Liver (tissue), 8 donors: ENCODE measurements at regions not wholly inside any gene's neighbourhood (a gene's known extent, or its start where the extent isn't known, plus 50 kb on each side); places are given as distances from the start of the nearest gene placed in this dataset.

Source experiments
- DNase-seq: peaks from one replicate; pipeline ENCODE4 v3.0.0-alpha.2; 2017; ENCODE audit warnings: low spot score
- H3K27ac ChIP-seq, 2 donors: one replicate each; pipeline ENCODE4 v1.7.0; 2013; ENCODE audit warnings: inconsistent platforms in 2 of 2, low read length in 2 of 2, control low read depth in 1 of 2, low read depth in 1 of 2, mild to moderate bottlenecking in 1 of 2
- H3K27me3 ChIP-seq, 4 donors: one replicate each; pipeline versions ENCODE4 v1.6.1 to v1.7.0; 2013; ENCODE audit warnings: low read length in 3 of 4, inconsistent platforms in 1 of 4, mild to moderate bottlenecking in 1 of 4, moderate library complexity in 1 of 4; ENCODE audit not compliant: control insufficient read depth in 4 of 4, insufficient read depth in 4 of 4
- H3K36me3 ChIP-seq, 4 donors: one replicate each; pipeline versions ENCODE4 v1.6.1 to v1.7.0; 2013; ENCODE audit warnings: low read length in 3 of 4, mild to moderate bottlenecking in 3 of 4, low read depth in 1 of 4, moderate library complexity in 1 of 4; ENCODE audit not compliant: control insufficient read depth in 4 of 4, insufficient read depth in 3 of 4
- H3K4me1 ChIP-seq, 4 donors: one replicate each; pipeline versions ENCODE4 v1.6.1 to v1.7.0; 2013; ENCODE audit warnings: low read length in 3 of 4, mild to moderate bottlenecking in 3 of 4, moderate library complexity in 1 of 4; ENCODE audit not compliant: control insufficient read depth in 4 of 4, insufficient read depth in 4 of 4
- H3K4me3 ChIP-seq, 3 donors: one replicate each; pipeline versions ENCODE4 v1.6.1 to v1.7.0; 2013; ENCODE audit warnings: low read length in 3 of 3, control low read depth in 1 of 3, low read depth in 1 of 3, mild to moderate bottlenecking in 1 of 3
- H3K9ac ChIP-seq, 2 donors: one replicate each; pipeline ENCODE4 v1.7.0; 2013; ENCODE audit warnings: low read length in 2 of 2, mild to moderate bottlenecking in 2 of 2, moderate library complexity in 2 of 2, control low read depth in 1 of 2, low read depth in 1 of 2
- H3K9me3 ChIP-seq, 4 donors: one replicate each; pipeline versions ENCODE4 v1.6.1 to v1.7.0; 2013; ENCODE audit warnings: low read length in 3 of 4; ENCODE audit not compliant: control insufficient read depth in 4 of 4
- CTCF ChIP-seq: fragments of 150-350 bp; IDR thresholded peaks from 2 replicates; pipeline ENCODE4 v1.5.1; 2017; ENCODE audit warnings: improper control_type of control experiment, low read depth, low read length; ENCODE audit not compliant: missing input control
- EGR1 ChIP-seq, 2 donors: IDR thresholded peaks; 2 replicates each; pipeline ENCODE4 v1.6.1; 2016 to 2018; ENCODE audit warnings: antibody characterized with exemption in 2 of 2, low read depth in 2 of 2
- FOXA1 ChIP-seq: IDR thresholded peaks from 2 replicates; pipeline ENCODE4 v1.6.1; 2016; ENCODE audit warnings: antibody characterized with exemption
- FOXA2 ChIP-seq: IDR thresholded peaks from 2 replicates; pipeline ENCODE4 v1.6.1; 2016; ENCODE audit warnings: antibody characterized with exemption
- GABPA ChIP-seq, 2 donors: IDR thresholded peaks in 1 of 2; conservative IDR thresholded peaks in 1 of 2; 2 replicates each; pipeline ENCODE4 v1.6.1; 2016; ENCODE audit warnings: antibody characterized with exemption in 2 of 2, mild to moderate bottlenecking in 1 of 2, moderate library complexity in 1 of 2
- HNF4A ChIP-seq, 2 donors: conservative IDR thresholded peaks; 2 replicates each; pipeline ENCODE4 v1.6.1; 2016; ENCODE audit warnings: antibody characterized with exemption in 2 of 2, mild to moderate bottlenecking in 2 of 2
- HNF4G ChIP-seq: IDR thresholded peaks from 2 replicates; pipeline ENCODE4 v1.6.1; 2016; ENCODE audit warnings: antibody characterized with exemption
- JUND ChIP-seq, 2 donors: IDR thresholded peaks; 2 replicates each; pipeline ENCODE4 v1.6.1; 2016; ENCODE audit warnings: antibody characterized with exemption in 2 of 2
- NR2F2 ChIP-seq: IDR thresholded peaks from 2 replicates; pipeline ENCODE4 v1.6.1; 2016; ENCODE audit warnings: antibody characterized with exemption
- RAD21 ChIP-seq, 2 donors: IDR thresholded peaks; 2 replicates each; pipeline ENCODE4 v1.6.1; 2016; ENCODE audit warnings: antibody characterized with exemption in 2 of 2, mild to moderate bottlenecking in 2 of 2
- RXRA ChIP-seq, 2 donors: IDR thresholded peaks; 2 replicates each; pipeline ENCODE4 v1.6.1; 2017 to 2018; ENCODE audit warnings: antibody characterized with exemption in 2 of 2, mild to moderate bottlenecking in 1 of 2
- SP1 ChIP-seq: IDR thresholded peaks from 2 replicates; pipeline ENCODE4 v1.6.1; 2018; ENCODE audit warnings: antibody characterized with exemption, mild to moderate bottlenecking
- TAF1 ChIP-seq: conservative IDR thresholded peaks from 2 replicates; pipeline ENCODE4 v1.6.1; 2016; ENCODE audit warnings: antibody characterized with exemption, mild to moderate bottlenecking
- YY1 ChIP-seq: IDR thresholded peaks from 2 replicates; pipeline ENCODE4 v1.6.1; 2016; ENCODE audit warnings: antibody characterized with exemption, mild to moderate bottlenecking
- ZBTB33 ChIP-seq: IDR thresholded peaks from 2 replicates; pipeline ENCODE4 v1.6.1; 2016; ENCODE audit warnings: antibody characterized with exemption
- WGBS: extraction: QIAGEN DNeasy Blood & Tissue Kit; methylation state at CpG from one replicate; pipeline ENCODE4 v1.1.7; 2013; 5-methylcytosine and 5-hydroxymethylcytosine counted together
- TF ChIP-seq, protein P1 (sequence below): IDR thresholded peaks from 2 replicates; pipeline ENCODE4 v1.6.1; 2016; ENCODE audit warnings: antibody characterized with exemption
- TF ChIP-seq, protein P2 (sequence below): IDR thresholded peaks from 2 replicates; pipeline ENCODE4 v1.6.1; 2016; ENCODE audit warnings: antibody characterized with exemption, mild to moderate bottlenecking
- donor health status: healthy.
- donor health status: healthy.
- donor health status: healthy.
- donor health status: healthy.
- donor health status: healthy.

DNA sequence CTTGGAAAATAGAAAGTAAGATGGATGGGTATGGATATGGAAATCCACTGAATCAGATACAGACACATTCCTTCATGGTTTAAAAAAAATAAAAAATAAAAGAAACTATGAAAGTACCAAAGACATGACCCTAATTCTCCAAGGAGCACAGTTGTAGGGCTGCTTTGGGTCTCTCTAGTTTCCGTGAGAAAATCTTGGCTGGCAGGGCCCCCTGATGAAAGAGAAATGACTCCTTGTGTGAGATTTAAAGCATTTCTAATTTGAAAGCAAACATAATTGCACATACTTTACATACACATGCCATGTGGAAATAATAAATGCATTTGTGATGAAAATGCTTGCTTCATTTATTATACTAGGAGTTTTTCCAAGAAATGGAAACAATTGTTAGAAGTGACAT lies 593.9 kb upstream of the BTBD3 start:
- no peaks in the 10 kb centered on the region for H3K4me1 ChIP-seq
- no peaks in the 10 kb centered on the region for H3K36me3 ChIP-seq
- no peaks in the 10 kb centered on the region for H3K27me3 ChIP-seq
- 76% methylated on average over 1 of the region's 1 CpG for WGBS
- no peaks in the 10 kb centered on the region for H3K9me3 ChIP-seq
- DNase-seq, result no peak
- no peak overlapping the region for H3K27ac ChIP-seq
- TF ChIP-seq SP1 (no peak), RXRA (IDR thresholded peaks at IDR 0.05) (no peak), CTCF (no peak), RAD21 (IDR thresholded peaks at IDR 0.05) (no peak), GABPA (IDR thresholded peaks at IDR 0.05 in 1 of 2, conservative IDR thresholded peaks at IDR 0.05 in 1 of 2) (no peak), ZBTB33 (no peak), YY1 (no peak), HNF4A (conservative IDR thresholded peaks at IDR 0.05) (no peak), FOXA1 (no peak), NR2F2 (no peak), HNF4G (no peak), TAF1 (no peak), EGR1 (IDR thresholded peaks at IDR 0.05; ENCODE audit: low read depth in 2 of 2) (no peak), FOXA2 (no peak)
- TF ChIP-seq, protein P1, sequence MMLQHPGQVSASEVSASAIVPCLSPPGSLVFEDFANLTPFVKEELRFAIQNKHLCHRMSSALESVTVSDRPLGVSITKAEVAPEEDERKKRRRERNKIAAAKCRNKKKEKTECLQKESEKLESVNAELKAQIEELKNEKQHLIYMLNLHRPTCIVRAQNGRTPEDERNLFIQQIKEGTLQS, result no peak
- TF ChIP-seq, protein P2, sequence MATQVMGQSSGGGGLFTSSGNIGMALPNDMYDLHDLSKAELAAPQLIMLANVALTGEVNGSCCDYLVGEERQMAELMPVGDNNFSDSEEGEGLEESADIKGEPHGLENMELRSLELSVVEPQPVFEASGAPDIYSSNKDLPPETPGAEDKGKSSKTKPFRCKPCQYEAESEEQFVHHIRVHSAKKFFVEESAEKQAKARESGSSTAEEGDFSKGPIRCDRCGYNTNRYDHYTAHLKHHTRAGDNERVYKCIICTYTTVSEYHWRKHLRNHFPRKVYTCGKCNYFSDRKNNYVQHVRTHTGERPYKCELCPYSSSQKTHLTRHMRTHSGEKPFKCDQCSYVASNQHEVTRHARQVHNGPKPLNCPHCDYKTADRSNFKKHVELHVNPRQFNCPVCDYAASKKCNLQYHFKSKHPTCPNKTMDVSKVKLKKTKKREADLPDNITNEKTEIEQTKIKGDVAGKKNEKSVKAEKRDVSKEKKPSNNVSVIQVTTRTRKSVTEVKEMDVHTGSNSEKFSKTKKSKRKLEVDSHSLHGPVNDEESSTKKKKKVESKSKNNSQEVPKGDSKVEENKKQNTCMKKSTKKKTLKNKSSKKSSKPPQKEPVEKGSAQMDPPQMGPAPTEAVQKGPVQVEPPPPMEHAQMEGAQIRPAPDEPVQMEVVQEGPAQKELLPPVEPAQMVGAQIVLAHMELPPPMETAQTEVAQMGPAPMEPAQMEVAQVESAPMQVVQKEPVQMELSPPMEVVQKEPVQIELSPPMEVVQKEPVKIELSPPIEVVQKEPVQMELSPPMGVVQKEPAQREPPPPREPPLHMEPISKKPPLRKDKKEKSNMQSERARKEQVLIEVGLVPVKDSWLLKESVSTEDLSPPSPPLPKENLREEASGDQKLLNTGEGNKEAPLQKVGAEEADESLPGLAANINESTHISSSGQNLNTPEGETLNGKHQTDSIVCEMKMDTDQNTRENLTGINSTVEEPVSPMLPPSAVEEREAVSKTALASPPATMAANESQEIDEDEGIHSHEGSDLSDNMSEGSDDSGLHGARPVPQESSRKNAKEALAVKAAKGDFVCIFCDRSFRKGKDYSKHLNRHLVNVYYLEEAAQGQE, result no peak
- H3K4me3 ChIP-seq, result no peak overlapping the region
- H3K9ac ChIP-seq, result no peak overlapping the region

- no peak for DNase-seq
- no peaks in the 10 kb centered on the region for H3K9me3 ChIP-seq
- H3K4me3 ChIP-seq, result no peak overlapping the region
- TF ChIP-seq FOXA1 (no peak), JUND (IDR thresholded peaks at IDR 0.05) (no peak), YY1 (no peak), TAF1 (no peak)
- TF ChIP-seq, protein P1, result no peak
- no peak overlapping the region for H3K9ac ChIP-seq
- WGBS, result 84% methylated on average over 4 of the region's 4 CpGs
- H3K4me1 ChIP-seq, result no peaks in the 10 kb centered on the region
- no peak overlapping the region for H3K27ac ChIP-seq
- H3K27me3 ChIP-seq, result no peaks in the 10 kb centered on the region
- H3K36me3 ChIP-seq, result no peaks in the 10 kb centered on the region
These were observed 592.7 kb upstream of the BTBD3 start for GRCh38 chr20:11324990-11325389.
